Rectal smooth muscle tissue (tissue), 1 donor: ENCODE measurements at regions not wholly inside any gene's neighbourhood (a gene's known extent, or its start where the extent isn't known, plus 50 kb on each side); places are given as distances from the start of the nearest gene placed in this dataset.

ENCODE experiments used
- H3K27ac ChIP-seq: one replicate; pipeline ENCODE4 v1.7.0; 2013; ENCODE audit warnings: low read depth, low read length, inconsistent platforms
- H3K27me3 ChIP-seq: one replicate; pipeline ENCODE4 v1.7.0; 2013; ENCODE audit warnings: low read length; ENCODE audit not compliant: control insufficient read depth, insufficient read depth
- H3K36me3 ChIP-seq: one replicate; pipeline ENCODE4 v1.7.0; 2013; ENCODE audit warnings: low read length; ENCODE audit not compliant: control insufficient read depth, insufficient read depth
- H3K4me1 ChIP-seq: one replicate; pipeline ENCODE4 v1.7.0; 2013; ENCODE audit warnings: low read length; ENCODE audit not compliant: control insufficient read depth, insufficient read depth
- H3K4me3 ChIP-seq: one replicate; pipeline ENCODE4 v1.7.0; 2013; ENCODE audit warnings: low read length
- H3K9ac ChIP-seq: one replicate; pipeline ENCODE4 v1.7.0; 2013; ENCODE audit warnings: low read length

DNA sequence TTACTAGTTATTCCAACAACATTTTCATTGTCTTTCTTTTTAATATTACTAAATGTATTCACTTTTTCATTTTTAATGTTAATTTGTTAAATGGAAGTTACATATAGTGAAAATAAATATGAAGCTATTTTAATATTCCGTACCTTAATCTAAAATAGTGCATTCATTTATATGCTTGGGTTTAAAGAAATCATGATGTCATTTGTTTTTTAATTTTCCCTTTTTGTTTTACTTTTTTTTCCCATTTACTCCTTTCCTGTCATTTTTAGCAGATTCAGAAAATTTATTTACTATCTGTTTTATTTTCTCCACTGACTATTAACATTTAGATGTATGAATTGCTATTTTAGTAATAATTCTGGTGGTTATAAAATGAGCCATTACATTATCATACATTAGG is 183.0 kb upstream of the CDH9 start:
- Histone ChIP-seq H3K27ac (no peak overlapping the region), H3K4me1 (no peaks in the 10 kb centered on the region), H3K4me3 (no peak overlapping the region), H3K9ac (no peak overlapping the region), H3K36me3 (no peaks in the 10 kb centered on the region), H3K27me3 (no peaks in the 10 kb centered on the region)

DNA sequence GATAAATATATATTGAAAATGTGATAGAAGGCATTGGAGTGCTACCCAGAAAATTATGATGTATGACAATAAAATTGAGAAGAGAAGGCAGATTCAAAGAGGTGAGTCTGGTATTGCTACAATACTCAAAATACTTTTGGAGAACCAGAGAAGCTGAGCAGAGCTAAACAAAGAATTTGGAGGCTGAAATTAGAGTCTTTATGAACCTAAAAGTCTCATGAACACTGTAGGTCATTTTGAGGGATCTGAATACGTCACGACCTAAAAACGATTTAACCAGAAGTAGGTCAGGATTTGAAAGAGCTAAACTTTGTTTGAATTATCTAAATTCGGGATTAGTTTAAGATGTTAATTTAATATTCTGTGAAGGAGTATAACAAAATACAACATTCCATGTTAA is 182.4 kb upstream of the CDH9 start:
- no peaks in the 10 kb centered on the region for H3K36me3 ChIP-seq
- H3K9ac ChIP-seq, result no peak overlapping the region
- no peaks in the 10 kb centered on the region for H3K27me3 ChIP-seq
- no peak overlapping the region for H3K4me3 ChIP-seq
- H3K27ac ChIP-seq, result no peak overlapping the region
- no peaks in the 10 kb centered on the region for H3K4me1 ChIP-seq

DNA sequence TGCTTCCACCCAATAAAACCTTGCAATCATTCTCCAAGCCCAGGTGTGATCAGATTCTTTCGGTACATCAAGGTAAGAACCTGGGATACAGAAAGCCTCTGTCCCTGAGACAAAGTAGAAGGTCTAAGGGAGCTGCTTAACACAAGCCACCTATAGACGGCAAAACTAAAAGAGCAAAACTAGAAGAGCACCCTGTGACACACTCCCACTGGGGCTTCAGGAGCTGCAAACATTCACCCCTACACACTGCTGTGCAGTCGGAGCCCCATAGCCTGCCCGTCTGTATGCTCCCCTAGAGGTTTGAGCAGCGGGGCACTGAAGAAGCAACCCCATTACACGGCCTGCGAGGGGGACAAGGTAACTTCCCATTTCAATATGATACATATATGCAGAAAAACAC is 179.6 kb upstream of the CDH9 start:
- no peak overlapping the region for H3K4me3 ChIP-seq
- H3K36me3 ChIP-seq, result no peaks in the 10 kb centered on the region
- no peak overlapping the region for H3K9ac ChIP-seq
- H3K27ac ChIP-seq, result no peak overlapping the region
- H3K27me3 ChIP-seq, result no peaks in the 10 kb centered on the region
- H3K4me1 ChIP-seq, result no peaks in the 10 kb centered on the region

DNA sequence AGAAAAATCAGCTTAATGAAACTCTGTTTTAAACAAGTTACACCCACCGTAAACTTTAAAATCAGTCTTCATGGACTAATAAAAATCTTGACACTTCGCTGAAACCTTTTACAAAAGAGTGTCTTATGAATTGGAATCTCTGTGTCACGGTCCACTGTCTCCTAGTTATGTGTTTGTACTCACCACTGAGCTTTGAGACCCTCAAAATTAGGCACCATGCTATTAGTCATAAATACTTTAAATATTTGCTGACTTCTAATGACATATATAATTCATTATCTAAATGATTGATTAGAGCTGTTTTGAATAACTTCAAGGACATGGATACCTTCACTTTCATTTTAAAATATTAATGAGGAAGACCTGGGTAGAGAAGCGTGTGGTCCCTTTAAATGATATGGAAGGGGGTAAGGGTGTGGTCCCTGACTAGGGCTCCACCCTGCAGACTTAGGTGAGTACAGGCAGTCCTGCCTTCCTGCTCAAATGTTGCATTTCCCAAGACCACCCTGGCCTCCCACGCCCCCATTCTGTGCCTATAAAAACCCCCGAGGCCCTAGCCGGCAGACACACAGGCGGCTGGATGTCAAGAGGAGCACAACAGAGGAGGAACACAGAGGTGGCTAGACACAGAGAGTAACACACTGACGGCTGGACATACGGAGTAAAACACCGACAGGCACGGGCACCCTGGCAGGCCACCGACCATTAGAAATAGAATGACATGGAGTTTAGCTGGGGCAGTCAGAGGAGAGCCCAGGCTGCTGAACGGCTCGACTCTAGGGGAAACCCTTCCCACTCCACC is 179.0 kb upstream of the CDH9 start:
- Histone ChIP-seq H3K36me3 (no peaks in the 10 kb centered on the region), H3K27me3 (no peaks in the 10 kb centered on the region), H3K9ac (no peak overlapping the region), H3K27ac (no peak overlapping the region), H3K4me1 (no peaks in the 10 kb centered on the region), H3K4me3 (no peak overlapping the region)

GRCh38 chr5:27216367-27216950 is 178.1 kb upstream of the CDH9 start:
- Histone ChIP-seq H3K4me3 (no peak overlapping the region), H3K27ac (no peak overlapping the region), H3K9ac (no peak overlapping the region), H3K4me1 (no peaks in the 10 kb centered on the region), H3K36me3 (no peaks in the 10 kb centered on the region), H3K27me3 (no peaks in the 10 kb centered on the region)

- Histone ChIP-seq H3K27me3 (no peaks in the 10 kb centered on the region), H3K4me3 (no peak overlapping the region), H3K4me1 (no peaks in the 10 kb centered on the region), H3K27ac (no peak overlapping the region), H3K36me3 (no peaks in the 10 kb centered on the region), H3K9ac (no peak overlapping the region)
Measured at GRCh38 chr5:27208051-27208450, 169.7 kb upstream of the CDH9 start.

GRCh38 chr5:27191786-27192510 is 153.6 kb upstream of the CDH9 start:
- no peak overlapping the region for H3K9ac ChIP-seq
- H3K27ac ChIP-seq, result no peak overlapping the region
- H3K27me3 ChIP-seq, result no peaks in the 10 kb centered on the region
- no peaks in the 10 kb centered on the region for H3K4me1 ChIP-seq
- no peaks in the 10 kb centered on the region for H3K36me3 ChIP-seq
- H3K4me3 ChIP-seq, result no peak overlapping the region

DNA sequence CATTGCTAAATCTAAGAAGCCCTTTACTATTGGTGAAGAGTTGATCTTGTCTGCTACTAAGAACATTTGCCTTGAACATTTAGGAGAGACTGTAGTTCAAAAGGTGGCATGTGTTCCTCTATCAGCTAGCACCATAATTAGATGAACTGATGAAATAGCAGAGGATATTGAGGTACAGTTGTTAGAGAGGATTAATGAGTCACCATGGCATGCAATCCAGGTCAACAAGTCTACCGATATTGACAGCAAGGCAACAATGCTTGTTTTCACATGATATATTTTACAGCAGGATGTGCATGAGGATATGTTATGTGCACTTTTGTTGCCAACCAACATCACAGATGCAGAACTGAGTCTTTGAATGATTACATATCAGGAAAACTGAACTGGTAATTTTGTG is 134.3 kb upstream of the CDH9 start:
- H3K27ac ChIP-seq, result no peak overlapping the region
- H3K27me3 ChIP-seq, result no peaks in the 10 kb centered on the region
- no peak overlapping the region for H3K4me3 ChIP-seq
- no peaks in the 10 kb centered on the region for H3K36me3 ChIP-seq
- no peak overlapping the region for H3K9ac ChIP-seq
- no peaks in the 10 kb centered on the region for H3K4me1 ChIP-seq

DNA sequence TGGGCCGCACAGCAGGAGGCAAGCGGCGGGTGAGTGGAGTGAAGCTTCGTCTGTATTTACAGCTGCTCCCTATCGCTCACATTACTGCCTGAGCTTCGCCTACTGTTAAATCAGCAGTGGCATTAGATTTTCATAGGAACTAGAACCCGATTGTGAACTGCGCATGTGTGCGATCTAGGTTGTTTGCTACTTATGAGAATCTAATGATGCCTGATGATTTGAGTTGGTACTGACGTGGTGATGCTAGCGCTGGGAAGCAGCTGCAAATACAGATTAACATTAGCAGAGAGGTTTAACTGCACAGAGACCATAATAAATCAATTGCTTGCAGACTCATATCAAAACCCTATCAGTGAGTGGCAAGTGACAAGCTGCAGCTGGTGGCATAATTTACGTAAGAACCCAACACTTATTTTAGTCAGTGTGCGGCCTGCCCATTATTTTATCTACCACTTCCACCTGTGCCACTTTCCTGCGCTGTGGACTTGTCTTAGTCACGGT is 133.4 kb upstream of the CDH9 start:
- no peak overlapping the region for H3K27ac ChIP-seq

DNA sequence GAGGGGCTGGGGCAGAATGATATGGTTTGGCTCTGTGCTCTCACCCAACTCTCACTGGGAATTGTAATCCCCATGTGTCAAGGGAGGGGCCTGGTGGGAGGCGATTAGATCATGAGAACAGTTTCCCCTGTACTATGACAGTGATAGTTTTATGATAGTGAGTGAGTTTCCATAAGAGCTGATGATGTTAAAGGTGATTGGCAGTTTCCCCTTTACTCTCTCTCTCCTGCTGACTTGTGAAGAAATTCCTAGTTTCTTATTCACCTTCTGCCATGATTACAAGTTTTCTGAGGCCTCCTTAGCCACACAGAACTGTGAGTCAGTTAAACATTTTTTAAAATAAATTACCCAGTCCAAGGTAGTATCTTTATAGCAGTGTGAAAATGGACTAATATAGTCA is 120.4 kb upstream of the CDH9 start:
- Histone ChIP-seq H3K27me3 (no peaks in the 10 kb centered on the region), H3K4me3 (no peak overlapping the region), H3K9ac (no peak overlapping the region), H3K27ac (no peak overlapping the region), H3K36me3 (no peaks in the 10 kb centered on the region), H3K4me1 (no peaks in the 10 kb centered on the region)

More for the DNA sequence above, 133.4 kb upstream of the CDH9 start:
- Histone ChIP-seq H3K9ac (no peak overlapping the region), H3K4me1 (no peaks in the 10 kb centered on the region), H3K4me3 (no peak overlapping the region), H3K27me3 (no peaks in the 10 kb centered on the region), H3K36me3 (no peaks in the 10 kb centered on the region)

DNA sequence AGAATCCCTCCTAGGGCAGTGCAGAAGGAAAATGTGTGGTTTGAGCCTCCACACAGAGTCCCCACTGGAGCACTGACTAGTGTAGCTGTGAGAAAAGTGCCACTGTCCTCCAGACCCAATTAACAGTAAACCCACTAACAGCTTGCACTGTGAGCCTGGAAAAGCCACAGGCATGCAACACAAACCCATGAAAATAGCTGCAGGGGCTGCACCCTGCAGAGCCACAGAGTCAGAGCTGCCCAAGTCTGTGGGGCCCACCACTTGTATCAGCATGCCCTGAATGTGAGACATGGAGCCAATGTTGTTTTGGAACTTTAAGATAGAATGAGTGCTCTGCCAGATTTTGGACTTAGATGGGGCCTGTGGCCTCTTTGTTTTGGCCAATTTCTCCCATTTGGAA is 119.8 kb upstream of the CDH9 start:
- H3K27me3 ChIP-seq, result no peaks in the 10 kb centered on the region
- no peak overlapping the region for H3K9ac ChIP-seq
- H3K27ac ChIP-seq, result no peak overlapping the region
- H3K4me3 ChIP-seq, result no peak overlapping the region
- H3K4me1 ChIP-seq, result no peaks in the 10 kb centered on the region
- H3K36me3 ChIP-seq, result no peaks in the 10 kb centered on the region

- H3K27ac ChIP-seq, result no peak overlapping the region
- H3K27me3 ChIP-seq, result no peaks in the 10 kb centered on the region
- no peak overlapping the region for H3K9ac ChIP-seq
- H3K4me3 ChIP-seq, result no peak overlapping the region
- no peaks in the 10 kb centered on the region for H3K4me1 ChIP-seq
- no peaks in the 10 kb centered on the region for H3K36me3 ChIP-seq
Measured at GRCh38 chr5:27144456-27144855, 106.1 kb upstream of the CDH9 start.
